ENCODE measurements at regions not wholly inside any gene's neighbourhood (a gene's known extent, or its start where the extent isn't known, plus 50 kb on each side); places are given as distances from the start of the nearest gene placed in this dataset.

DNA sequence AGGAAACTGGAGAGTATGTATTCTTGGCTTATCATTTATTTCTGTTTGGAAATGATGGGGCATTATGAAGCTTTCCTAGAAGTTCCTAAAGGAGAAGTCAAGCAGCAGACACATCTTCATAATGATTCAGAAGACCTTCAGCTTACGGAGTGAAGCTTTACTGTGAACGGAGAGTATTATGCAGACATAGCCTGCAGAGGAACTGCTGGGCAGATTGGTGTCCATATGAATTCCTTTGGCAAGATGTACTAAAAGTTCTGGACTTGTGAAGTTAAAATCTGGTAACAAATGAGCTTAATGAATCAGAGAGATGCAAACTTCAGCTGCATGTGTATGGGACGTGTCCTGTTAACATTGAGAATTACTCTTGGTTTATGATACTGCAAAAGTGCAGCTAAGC, 60.1 kb downstream of the NABP1 start:
- DNase-seq = no peak

DNA sequence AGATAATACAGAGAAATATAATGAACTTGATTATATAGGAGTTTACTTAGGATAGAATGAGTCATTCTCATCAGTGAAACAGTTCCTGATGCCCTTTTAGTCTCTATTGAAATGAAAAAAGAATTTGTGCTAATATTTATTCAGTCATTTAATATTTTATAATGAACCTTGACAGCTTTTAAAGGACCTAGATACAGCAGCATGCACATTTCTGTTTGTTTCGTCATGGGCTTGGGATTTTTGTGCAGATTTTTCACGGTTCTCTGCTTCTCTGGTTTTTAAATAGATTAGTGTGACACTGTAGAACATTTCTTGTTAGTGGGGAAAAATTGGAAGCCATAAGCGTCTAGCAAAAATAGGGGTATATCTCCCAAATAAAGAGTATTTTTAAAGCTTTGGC, 60.7 kb downstream of the NABP1 start:
- DNase-seq = no peak

DNA sequence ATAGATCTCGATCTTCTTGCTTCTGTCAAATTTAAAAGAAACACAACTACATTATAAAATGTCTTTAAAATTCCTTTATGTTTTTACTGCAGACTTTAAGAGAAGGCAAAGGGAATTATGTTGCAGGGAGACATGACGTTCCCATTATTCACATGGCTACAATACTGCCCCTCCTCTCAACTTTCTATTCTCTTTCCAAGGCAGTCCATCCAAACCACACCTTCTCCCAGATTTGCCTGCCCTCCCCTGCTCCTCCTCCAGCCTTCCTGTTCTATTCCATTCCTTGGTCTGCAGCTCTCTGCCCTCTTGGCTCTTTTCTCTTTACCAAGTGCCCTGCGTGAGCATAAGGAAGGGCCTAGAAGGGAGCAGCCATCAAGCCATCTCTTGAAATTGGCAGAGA, 61.3 kb downstream of the NABP1 start:
- DNase-seq = no peak

DNA sequence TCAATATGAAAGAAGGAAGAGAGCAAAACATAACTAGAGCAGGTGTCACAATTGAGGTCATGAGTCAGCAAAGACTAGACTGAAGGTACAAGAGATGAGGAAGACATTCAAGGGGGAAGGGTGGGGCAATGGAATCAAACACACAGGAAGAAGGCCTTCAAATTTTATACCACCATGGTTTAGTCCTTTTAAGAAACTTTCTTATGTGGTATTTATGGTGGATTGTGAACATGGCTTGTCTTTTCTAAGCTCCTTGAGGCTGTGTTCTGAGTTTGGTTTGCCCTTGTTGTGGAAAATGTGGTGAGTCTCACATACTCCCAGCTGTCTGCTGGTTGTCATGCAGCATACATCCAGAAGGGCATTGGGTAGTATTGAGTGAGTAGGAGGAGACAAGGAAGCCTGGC, 62.1 kb downstream of the NABP1 start:
- no peak for DNase-seq

DNA sequence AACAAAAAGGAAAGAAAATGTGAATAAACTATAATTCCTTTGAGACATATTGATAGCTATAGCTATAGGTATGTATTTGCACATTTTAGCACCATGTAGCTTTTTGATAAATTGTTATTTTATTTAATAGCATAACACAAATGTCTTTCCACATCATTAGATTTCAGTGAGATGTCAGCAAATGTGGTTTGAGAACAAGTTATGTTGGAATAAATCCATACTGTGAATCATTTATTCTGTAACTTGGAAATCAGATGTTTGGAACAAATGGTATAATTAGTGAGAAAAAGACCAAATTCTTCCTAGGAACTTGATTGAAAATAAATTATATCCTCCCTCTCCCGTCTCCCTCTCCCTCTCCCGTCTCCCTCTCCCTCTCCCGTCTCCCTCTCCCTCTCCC, 62.8 kb downstream of the NABP1 start:
- DNase-seq = no peak

DNA sequence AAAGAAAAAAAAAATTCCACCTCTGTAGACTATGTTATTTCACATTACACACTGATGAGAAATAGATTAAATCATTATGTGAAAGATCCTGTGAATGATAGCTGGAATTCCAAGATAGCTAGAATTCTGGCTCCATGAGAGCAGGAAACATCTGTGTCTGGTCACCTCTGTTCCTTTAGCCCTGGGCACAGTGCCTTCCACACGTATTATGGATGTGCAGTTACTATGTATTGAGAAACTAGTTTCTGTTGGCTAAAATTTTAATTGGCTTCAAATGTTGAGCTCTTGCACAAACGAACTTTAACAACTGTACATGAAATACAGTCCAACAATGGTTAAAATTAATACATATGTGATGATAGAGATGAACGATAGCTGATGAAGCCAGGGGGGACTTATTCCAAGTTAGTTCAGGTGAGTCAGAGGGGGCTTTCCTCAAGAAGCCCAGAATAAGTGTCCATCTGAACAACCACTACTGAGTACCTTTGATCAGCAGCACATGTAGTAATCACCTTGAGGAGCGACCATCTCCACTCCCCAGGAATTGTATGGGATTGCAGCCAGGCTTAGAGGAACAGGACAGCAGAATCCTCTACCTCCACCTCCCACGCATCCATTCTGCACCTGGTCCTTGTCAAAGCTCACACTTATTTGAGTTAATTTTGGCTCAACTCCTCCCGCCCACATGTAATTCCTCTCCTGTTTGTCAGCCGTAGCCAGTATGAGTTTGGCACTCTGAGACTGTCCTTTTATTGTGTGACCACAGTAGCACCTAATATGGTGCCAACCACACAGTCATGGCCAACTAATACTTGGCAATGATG, 68.6 kb downstream of the NABP1 start:
- DNase-seq = no peak

DNA sequence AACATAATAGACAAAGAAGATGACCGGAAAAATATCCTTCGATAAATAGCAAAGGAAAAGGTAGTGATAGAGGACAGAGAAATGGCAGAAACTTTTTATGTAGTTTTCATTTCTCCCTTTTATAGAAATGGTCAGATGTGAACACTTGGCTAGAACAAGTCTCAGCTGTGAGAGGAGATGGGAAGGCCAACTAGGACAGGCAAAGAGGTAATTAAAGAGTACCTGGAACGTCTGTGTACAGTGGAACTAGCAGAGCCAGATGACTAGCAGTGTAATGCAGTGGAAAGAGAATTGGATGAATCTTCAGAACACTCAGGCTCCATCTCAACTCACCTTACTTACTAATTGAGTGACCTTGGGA, 69.2 kb downstream of the NABP1 start:
- no peak for DNase-seq

DNA sequence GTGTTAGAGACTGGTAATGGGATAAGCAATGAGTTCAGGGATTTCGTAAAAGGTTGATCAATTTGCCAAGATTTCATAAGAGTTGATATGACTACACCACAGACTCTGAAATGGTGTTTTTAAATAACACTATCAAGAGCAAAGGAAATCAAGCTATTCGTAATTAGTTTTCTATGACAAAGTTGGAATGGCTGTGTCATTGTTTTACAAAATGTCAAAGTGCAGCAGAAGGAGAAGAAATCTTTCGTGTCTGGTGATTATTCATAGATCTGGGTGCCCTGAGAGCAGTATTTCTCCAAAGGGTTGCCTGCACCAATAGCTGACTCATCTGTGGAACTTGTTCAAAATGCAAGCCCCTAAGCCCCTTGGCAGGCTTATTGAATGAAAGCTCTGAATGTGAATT, 70.1 kb downstream of the NABP1 start:
- no peak for DNase-seq

DNA sequence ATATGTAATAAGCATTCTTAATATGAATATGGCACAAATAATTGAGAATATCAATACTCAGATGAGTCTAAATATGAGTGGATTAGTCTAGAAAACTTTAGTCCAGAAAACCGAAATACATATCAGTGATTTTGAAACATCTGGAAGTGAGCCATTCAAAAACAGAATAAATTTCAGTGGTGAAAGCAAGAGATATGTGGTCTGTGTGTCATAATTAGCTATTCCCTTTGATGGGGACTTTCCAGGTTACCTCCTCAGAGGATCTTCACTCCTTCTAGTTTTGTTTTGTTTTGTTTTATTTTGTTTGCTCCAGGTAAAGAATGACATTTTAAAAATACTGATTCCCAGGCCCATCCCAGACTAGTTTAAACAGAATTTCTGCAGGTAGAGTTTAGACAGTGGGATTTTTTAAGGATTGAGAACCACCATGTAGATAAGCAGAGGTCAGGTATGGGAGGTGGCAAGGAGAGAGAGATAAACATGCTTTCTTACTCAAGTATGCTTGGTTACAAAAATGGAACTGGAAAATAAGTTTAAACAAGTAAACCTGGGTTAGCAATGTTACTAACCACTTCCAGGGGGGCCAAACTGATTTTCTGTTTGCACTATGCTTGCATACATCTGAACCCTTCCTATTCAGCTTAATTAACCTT, 70.7 kb downstream of the NABP1 start:
- DNase-seq = no peak

DNA sequence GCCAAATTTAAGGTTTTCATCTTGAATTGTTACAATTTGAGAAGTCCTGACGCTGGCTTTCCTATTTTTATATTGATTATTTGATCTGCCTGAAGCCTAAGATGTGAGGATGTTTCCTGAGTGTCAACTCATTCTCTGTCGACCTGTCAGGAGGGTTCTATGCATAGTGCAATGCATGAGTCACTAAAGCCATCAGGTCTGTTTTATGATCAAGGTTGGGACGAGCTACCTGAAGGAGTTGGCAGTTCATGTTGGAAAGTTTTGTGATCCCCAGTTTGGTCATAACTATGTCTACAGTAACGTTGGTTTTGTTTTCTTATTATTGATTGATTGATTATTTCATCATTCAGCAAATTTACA, 71.2 kb downstream of the NABP1 start:
- no peak for DNase-seq

DNA sequence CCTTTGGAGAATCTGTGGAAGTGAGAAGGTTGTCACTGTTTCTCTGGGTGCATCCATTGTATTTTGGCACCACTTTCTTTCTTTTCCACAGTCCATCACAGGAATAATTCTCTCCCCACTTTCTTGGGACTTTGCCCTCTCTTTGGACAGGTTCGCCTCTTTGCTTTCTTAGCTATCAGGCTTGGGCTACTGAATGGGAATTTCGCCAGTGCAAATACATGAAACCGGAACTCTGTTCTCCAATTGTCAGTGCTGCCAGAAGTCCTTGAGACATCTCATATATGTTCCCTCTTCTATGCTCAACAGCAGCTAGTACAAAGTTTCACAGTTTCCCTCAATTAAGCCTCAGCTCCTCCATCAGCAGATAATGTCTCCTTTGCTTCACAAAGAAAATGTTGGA, 76.2 kb downstream of the NABP1 start:
- DNase-seq = peak; percentile 38

DNA sequence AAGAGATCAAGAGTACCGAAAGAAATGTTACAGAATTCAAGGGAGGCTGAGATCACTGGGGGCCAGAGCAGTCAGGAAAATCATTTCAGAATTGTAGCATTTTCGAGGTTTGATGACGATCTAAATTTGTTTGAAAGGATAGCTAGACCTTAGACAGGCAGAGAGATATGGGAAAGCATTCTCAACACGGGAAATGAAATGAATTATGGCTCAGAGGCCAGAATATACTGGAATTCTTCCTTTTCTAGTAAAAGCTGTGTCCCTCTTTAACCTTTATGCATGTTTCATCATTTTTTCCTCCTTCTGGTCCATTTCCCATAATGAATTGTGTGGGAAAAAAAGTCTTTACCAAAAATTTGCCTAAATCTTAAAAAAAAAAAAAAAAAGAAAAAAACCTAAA, 78.8 kb downstream of the NABP1 start:
- DNase-seq = no peak

DNA sequence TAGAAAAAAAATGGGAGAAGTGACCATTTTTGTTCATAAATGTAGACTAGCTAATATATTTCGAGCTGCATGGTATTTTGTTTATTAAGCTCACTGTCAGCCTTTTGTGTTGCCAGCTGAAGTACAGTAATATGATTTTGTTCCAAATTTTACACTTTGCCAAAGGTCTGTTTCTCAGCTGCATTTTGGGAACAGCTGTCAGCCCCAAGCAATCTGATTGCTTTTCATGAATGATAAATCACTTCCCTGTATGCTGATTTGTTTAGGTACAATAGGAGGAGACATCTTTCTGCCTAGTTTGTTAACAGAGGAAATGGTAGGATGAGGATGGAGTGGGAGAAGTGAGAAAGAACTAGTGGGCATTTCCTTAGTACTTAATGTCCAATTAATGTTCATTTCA, 79.3 kb downstream of the NABP1 start:
- no peak for DNase-seq

DNA sequence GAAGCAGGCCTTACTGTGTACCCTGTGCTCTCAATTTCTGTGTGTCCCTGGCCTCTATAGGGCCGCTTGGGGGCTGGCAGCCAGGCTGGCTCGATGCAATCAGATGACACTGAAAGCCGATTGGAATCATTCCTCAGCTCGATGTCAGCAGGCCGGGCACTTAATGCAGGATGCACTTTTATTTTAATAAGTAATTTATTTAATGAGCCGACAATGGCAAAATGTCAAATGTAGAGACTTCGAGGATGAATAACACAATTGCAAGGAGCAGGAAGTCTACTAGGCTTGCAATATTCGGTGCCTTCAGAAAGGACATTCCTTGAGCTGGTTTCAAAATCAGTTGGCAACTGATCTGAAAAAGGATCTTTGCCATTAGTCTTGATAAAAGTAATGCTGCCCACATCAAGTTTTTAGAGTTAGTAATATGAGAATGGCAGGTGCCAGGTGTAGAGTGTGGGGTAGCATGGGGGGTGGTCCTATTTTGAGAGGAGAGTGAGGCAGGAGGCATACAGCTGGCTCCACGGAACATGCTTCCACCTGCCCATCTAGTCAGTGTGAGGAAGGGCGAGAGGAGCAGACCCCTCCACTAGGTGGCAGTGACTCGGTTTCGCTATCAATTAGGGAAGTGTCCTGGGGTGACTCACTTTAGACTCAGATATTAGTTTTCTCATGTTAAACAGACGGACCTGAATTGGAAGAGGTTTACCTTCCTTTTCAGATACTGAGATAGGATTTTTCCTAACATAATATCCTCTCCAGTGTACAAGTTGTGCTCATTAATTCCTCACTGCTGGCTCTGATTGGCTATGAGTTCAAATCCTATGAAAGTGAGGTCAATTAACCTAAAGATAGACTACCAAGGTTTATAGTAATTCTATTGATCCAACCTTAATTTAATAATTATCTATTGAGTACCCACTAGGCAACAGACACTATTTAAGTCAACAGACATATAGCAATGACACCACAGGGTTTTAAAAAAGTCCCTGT, 80.9 kb downstream of the NABP1 start:
- DNase-seq = no peak

DNA sequence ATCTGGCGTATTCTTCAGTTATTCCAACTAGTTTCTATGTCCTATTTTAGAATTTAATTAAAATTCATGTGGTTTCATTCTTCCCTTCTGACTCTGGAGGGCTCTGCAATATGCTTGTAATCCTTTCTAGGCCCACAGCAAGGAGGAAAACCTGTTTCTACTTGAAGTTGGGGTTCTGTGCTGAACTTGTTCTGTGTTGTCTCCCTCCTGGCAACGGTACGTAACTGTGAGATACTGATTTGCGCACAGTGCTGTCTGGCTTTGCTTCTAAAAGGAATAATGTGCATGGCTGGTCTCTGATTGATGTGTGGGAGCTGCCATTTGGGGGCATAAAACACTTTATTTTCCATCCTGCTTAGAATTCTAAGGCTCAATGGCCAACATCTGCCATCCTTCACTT, 81.7 kb downstream of the NABP1 start:
- DNase-seq = no peak

DNA sequence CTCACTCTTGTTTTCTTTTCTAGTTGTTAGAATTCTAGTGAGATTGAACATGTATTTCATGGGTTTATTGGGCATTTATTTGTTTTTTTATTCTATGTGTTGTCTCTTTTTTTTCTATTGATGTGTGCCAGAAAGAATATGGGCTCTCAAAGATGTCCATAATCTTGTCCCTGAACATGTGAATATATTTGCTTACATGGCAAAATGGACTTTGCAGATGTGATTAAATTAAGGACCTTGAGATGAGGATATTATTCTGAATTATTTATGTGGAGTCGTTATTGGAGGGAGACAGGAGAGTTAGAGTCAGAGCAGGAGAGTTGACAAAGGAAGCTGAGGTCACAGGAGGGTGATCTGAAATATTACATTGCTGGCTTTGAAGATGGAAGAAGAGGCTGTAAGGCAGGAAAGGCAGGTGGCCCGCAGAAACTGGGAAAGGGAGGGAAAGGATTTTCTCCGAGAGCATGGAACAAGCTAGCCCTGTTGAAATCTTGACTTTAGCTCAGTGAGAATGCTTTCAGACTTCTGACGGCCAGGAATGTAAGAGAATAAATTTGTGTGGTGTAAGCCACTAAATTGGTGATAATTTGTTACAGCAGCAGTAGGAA, 82.8 kb downstream of the NABP1 start:
- no peak for DNase-seq

DNA sequence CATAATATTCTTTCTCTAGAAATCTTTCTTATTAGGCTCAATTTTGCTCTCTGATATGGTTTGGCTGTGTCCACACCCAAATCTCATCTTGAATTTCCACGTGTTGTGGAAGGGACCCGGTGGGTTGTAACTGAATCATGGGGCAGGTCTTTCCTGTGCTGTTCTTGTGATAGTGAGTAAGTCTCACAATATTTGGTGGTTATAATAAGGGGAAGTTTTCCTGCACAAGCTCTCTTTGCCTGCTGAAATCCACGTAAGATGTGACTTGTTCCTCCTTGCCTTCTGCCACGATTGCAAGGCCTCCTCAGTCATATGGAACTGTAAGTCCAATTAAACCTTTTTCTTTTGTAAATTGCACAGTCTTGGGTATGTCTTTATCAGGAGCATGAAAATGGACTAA, 73.8 kb downstream of the CAVIN2 start:
- no peak for DNase-seq

DNA sequence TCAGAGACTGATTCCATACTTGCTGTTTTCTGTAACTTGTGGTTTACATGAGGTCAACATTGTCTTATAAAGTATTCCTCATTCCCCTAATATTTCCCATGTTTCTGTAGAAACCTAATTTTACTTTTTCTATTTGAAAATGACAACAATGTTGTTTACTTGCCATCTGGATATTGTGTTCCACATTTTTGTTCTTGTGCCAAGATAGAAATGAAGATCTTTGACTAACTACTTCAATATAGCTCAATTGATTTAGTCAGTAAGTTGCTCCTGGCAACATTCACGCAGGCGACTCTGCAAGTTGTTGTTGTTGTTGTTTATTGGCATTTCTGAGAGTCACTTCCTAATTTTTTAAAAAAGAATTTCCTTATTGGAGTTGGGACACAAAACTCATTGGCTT, 69.5 kb downstream of the CAVIN2 start:
- DNase-seq = no peak

DNA sequence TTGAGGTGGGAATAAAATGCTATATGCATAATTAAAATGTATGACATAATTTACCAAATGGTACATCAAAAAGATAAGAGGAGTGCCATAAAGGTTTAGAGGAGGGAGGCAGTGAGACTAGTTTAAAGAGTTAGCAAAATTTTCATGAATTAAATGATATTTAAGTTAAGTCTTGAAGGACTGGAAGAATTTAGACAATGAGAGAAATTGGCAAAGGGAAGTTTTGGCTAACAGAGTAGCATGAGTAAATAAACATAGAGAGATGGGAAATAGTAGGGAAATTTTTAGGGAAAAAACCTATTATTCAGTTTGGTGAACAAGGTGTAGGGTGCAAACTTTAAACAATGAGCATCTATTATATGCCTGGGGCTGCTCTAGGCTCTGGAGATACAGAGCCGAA, 68.8 kb downstream of the CAVIN2 start:
- no peak for DNase-seq

DNA sequence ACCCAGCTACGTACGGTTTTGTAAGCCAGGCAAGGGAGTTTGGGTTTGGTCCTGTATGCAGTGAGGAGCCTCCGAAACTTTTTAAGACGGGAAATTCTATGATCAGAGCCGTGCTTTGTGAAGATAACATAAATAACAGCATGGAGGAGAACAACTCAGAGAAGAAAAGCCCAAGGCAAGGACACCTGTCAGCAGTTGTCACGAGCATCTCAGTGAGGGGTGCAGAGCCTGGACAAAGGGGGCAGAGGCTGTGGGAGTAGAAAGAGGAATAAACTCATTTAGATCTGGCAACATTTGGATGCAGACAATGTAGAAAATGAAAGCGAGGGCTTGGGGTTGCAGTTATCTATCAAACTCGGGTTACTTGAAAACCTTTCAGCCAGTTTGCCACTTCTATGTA, 64.5 kb downstream of the CAVIN2 start:
- DNase-seq = no peak

DNA sequence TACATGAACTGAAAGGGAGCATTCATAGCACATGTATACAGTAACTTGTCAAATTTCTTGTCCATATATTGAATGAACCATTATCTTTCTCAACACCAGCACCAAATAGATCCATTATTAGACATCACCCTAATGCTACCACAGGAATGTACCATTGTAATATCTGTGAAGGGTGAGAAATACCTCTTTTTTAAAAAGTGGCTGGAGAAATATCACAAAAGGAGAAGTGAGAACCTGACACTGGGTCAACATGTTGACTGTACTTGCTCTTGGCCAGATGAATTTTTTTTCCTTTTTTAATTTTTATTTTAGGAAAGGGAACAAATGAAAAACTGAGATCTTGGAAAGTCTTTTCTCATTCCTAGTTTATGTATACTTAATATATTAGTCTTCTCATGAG, 63.5 kb downstream of the CAVIN2 start:
- no peak for DNase-seq

All from NCI-H2029 (cell line).